ENCODE measurements at regions not wholly inside any gene's neighbourhood (a gene's known extent, or its start where the extent isn't known, plus 50 kb on each side); places are given as distances from the start of the nearest gene placed in this dataset.

- H3K27ac ChIP-seq: no peak overlapping the region
- TF ChIP-seq, protein P1, sequence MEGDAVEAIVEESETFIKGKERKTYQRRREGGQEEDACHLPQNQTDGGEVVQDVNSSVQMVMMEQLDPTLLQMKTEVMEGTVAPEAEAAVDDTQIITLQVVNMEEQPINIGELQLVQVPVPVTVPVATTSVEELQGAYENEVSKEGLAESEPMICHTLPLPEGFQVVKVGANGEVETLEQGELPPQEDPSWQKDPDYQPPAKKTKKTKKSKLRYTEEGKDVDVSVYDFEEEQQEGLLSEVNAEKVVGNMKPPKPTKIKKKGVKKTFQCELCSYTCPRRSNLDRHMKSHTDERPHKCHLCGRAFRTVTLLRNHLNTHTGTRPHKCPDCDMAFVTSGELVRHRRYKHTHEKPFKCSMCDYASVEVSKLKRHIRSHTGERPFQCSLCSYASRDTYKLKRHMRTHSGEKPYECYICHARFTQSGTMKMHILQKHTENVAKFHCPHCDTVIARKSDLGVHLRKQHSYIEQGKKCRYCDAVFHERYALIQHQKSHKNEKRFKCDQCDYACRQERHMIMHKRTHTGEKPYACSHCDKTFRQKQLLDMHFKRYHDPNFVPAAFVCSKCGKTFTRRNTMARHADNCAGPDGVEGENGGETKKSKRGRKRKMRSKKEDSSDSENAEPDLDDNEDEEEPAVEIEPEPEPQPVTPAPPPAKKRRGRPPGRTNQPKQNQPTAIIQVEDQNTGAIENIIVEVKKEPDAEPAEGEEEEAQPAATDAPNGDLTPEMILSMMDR (conservative IDR thresholded peaks at IDR 0.05): no peak
Observed at GRCh38 chr6:163721435-163721834, 306.9 kb downstream of the QKI start.

- TF ChIP-seq, protein P1 (conservative IDR thresholded peaks at IDR 0.05): no peak
- no peak overlapping the region for H3K27ac ChIP-seq
Observed at GRCh38 chr6:163720460-163721235, 306.1 kb downstream of the QKI start.

GRCh38 chr6:163720005-163720404, 305.5 kb downstream of the QKI start:
- TF ChIP-seq, protein P1 (conservative IDR thresholded peaks at IDR 0.05): no peak
- H3K27ac ChIP-seq: no peak overlapping the region

- TF ChIP-seq, protein P1 (conservative IDR thresholded peaks at IDR 0.05): no peak
- H3K27ac ChIP-seq: no peak overlapping the region
Observed at GRCh38 chr6:163719028-163719742, 304.7 kb downstream of the QKI start.

- no peak overlapping the region for H3K27ac ChIP-seq
- TF ChIP-seq, protein P1 (conservative IDR thresholded peaks at IDR 0.05): no peak
Observed at GRCh38 chr6:163718537-163718936, 304.0 kb downstream of the QKI start.

GRCh38 chr6:163717106-163717764, 302.7 kb downstream of the QKI start:
- TF ChIP-seq, protein P1 (conservative IDR thresholded peaks at IDR 0.05): no peak
- H3K27ac ChIP-seq: no peak overlapping the region

DNA sequence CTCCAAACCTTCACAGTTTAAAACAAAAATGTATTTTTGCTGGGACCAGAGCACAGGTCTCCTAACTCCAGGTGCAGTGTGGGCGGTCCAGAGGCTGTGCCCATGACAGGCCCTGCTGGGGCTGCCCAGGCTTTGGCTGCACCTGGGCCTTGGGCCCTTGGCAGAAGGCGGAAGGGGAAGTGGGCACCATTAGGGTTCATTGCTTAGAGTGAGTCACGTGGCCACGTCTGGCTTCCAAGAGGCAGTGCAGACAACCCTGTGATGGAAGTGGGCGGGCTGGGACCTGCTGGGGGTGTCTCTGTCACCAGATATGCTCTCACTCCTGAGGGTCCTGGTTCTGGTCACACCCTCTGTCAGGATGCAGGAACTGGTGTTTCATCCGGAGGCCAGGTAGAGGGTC, 302.2 kb downstream of the QKI start:
- TF ChIP-seq, protein P1 (conservative IDR thresholded peaks at IDR 0.05): no peak
- no peak overlapping the region for H3K27ac ChIP-seq
